ENCODE measurements at regions not wholly inside any gene's neighbourhood (a gene's known extent, or its start where the extent isn't known, plus 50 kb on each side); places are given as distances from the start of the nearest gene placed in this dataset.

DNA sequence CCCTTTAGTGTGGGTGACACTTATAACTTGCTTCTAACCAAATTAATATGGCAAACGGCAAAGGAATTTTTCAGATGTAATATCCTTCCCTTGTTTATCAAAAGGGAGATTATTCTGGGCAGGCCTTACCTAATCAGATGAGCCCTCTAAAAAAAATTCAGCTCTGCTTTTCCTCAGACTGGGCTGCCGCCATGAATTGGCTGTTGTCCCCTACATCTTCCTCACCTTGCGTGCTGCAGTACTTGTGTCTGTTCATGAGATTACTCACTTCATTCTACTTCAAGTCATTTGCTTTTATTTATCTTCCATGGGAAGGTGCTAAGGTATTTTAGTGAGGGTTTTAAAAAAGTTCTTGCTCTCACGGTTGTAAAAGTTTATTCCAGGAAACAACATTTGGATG lies 705.5 kb downstream of the KCNT2 start:
- Histone ChIP-seq H3K9me3 (ENCODE audit: control insufficient read depth, insufficient read depth, low read length) (no peaks in the 10 kb centered on the region), H3K36me3 (ENCODE audit: insufficient read depth, low read length) (no peaks in the 10 kb centered on the region), H3K4me1 (ENCODE audit: insufficient read depth, low read length) (no peaks in the 10 kb centered on the region), H3K9ac (ENCODE audit: low read depth, low read length) (no peak overlapping the region)

DNA sequence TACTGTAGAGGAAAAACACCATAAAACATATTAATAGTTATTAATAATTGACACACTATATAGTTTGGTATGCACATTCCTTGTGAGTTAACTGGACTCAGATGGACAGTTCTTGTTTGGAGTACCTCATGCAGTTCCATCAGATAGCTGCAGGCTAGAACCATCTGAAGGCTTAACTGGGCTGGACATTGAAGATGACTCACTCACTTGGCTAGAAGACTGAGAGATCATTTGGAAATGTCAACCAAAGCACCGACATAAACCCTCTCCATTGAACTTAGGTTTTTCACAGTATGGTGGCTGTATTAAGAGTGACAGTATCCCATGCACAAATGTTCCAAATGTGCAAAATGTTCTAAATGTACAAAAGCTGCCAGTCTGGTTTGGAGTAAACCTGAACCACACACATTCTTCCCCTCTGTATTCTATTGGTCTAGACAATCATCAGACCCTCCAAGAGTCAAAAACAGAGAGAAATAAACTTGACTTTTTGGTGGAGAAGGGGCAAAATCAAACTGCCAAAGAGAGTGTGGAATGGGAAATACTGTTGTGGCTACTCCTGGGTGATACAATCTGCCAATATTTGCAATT lies 708.4 kb downstream of the KCNT2 start:
- no peaks in the 10 kb centered on the region for H3K36me3 ChIP-seq (ENCODE audit: insufficient read depth, low read length)
- H3K9me3 ChIP-seq (ENCODE audit: control insufficient read depth, insufficient read depth, low read length): no peaks in the 10 kb centered on the region
- no peak overlapping the region for H3K9ac ChIP-seq (ENCODE audit: low read depth, low read length)
- no peaks in the 10 kb centered on the region; the same call in 1 of the 2 replicates for H3K4me1 ChIP-seq (ENCODE audit: insufficient read depth, low read length)

DNA sequence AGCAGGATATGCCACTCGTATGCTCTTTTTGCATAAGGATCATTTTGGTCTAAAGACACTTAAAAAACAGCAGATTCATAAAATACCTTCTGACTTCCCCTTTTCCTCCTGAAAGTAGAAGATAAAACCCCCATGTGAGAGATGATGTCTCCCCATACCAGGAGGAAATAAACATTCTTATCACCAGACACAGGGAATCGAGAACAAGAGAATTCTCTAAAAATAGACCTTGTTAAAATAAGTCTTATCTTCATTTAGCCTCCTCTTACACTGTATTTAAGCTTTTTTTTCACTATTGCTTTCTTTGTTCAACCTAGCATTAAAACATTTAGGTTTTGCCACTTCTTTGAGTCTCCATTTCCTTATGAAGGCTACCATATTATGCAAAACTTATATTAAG lies 709.3 kb downstream of the KCNT2 start:
- Histone ChIP-seq H3K36me3 (ENCODE audit: insufficient read depth, low read length) (no peaks in the 10 kb centered on the region), H3K9me3 (ENCODE audit: control insufficient read depth, insufficient read depth, low read length) (no peaks in the 10 kb centered on the region), H3K4me1 (ENCODE audit: insufficient read depth, low read length) (no peaks in the 10 kb centered on the region; the same call in 1 of the 2 replicates), H3K9ac (ENCODE audit: low read depth, low read length) (no peak overlapping the region)

DNA sequence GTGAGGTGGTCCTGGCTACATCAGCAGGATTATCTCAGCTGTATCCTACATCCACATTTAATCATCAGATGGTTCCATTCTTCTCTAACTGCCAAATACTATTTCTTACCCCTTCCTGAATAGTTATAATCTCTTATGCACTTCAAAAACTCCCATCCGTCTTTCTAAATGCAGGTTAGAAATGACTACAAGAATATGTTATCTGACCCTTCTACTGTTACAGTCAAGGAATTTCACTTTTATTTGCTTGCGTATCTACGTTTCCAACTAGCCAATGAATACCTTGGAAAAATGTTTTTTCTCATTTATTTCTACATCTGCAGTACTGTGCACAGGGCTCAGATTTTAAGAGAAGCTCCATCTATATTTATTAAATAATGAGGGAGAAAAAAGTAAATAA lies 709.9 kb downstream of the KCNT2 start:
- Histone ChIP-seq H3K9me3 (ENCODE audit: control insufficient read depth, insufficient read depth, low read length) (no peaks in the 10 kb centered on the region), H3K4me1 (ENCODE audit: insufficient read depth, low read length) (no peaks in the 10 kb centered on the region; the same call in 1 of the 2 replicates), H3K9ac (ENCODE audit: low read depth, low read length) (no peak overlapping the region), H3K36me3 (ENCODE audit: insufficient read depth, low read length) (no peaks in the 10 kb centered on the region)

DNA sequence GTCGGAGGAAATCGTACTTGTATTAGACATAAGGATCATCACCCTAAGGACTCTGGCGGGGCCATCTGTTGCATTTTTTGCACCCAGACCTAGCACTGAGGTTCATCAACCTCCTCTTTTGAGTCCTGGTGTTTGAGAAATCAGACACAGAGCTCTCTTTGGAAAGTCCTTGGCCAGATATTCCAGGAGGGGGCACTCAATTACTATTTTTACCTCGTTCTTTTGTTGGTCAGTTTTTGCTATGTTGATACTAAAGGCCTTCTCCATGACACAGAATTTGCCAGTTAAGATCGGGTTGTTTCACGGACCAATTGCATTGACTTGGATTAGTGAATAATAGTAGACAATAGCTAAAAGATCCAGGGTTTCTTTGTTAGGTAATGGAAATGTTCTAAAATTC lies 711.2 kb downstream of the KCNT2 start:
- H3K9me3 ChIP-seq (ENCODE audit: control insufficient read depth, insufficient read depth, low read length): no peaks in the 10 kb centered on the region
- no peak overlapping the region for H3K9ac ChIP-seq (ENCODE audit: low read depth, low read length)
- H3K36me3 ChIP-seq (ENCODE audit: insufficient read depth, low read length): no peaks in the 10 kb centered on the region
- no peaks in the 10 kb centered on the region; the same call in 1 of the 2 replicates for H3K4me1 ChIP-seq (ENCODE audit: insufficient read depth, low read length)

DNA sequence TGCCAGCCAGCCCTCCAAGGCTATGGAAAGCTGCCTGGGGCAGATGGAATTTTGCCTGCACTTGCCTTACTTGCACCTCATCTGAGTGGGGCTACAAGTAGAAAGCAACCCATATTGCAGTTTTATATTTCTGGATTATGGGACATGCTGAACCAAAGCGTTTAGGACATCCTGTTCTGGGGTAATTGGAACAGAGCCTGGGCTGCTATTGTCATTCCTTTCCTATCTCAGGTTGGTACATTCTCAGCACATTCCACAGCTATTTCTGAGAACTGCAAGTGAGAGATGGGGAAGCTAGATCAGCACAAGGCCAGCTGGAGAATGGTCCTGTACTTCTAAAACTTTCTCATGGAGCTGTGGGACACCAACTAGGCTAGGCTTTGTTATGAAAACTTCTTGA lies 713.8 kb downstream of the KCNT2 start:
- Histone ChIP-seq H3K9me3 (ENCODE audit: control insufficient read depth, insufficient read depth, low read length) (no peaks in the 10 kb centered on the region), H3K9ac (ENCODE audit: low read depth, low read length) (no peak overlapping the region), H3K4me1 (ENCODE audit: insufficient read depth, low read length) (no peaks in the 10 kb centered on the region; the same call in 1 of the 2 replicates), H3K36me3 (ENCODE audit: insufficient read depth, low read length) (no peaks in the 10 kb centered on the region)

DNA sequence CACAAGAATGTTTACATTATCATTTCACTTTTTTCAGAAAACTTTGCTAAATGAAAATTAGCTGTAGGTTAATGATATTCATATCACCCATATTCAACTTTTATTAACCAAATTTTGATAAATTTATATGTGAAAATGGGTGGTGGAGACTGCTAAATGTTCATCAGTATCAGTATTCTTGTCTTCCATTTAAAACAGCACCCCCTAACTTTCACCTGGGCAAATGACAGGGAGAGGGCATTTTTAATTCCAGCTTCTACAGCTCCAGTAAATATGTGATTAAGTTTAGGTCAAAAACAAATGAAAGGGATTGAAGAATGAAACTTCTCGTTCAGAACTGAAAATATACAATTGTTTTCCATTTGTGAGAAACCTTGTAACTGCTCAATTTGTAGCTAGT lies 722.2 kb downstream of the KCNT2 start:
- Histone ChIP-seq H3K9ac (ENCODE audit: low read depth, low read length) (no peak overlapping the region), H3K4me1 (ENCODE audit: insufficient read depth, low read length) (no peaks in the 10 kb centered on the region)

DNA sequence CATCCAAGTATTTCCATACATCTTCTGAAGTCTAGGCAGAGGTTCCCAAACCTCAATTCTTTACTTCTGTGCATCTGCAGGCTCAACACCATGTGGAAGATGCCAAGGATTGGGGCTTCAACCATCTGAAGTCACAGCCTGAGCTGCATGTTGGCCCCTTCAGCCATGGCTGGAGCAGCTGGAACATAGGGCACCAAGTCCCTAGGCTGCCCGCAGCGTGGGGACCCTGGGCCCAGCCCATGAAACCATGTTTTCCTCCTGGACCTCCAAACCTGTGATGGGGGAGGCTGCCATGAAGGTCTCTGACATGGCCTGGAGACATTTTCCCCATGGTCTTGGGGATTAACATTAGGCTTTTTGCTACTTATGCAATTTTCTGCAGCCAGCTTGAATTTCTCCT lies 729.8 kb downstream of the KCNT2 start:
- peaks cover 1% of the 10 kb centered on the region; the same call in 1 of the 2 replicates for H3K9me3 ChIP-seq (ENCODE audit: control insufficient read depth, insufficient read depth, low read length)
- no peak overlapping the region for H3K9ac ChIP-seq (ENCODE audit: low read depth, low read length)
- H3K4me1 ChIP-seq (ENCODE audit: insufficient read depth, low read length): no peaks in the 10 kb centered on the region
- H3K36me3 ChIP-seq (ENCODE audit: insufficient read depth, low read length): no peaks in the 10 kb centered on the region

More for the DNA sequence above, 722.2 kb downstream of the KCNT2 start:
- Histone ChIP-seq H3K9me3 (ENCODE audit: control insufficient read depth, insufficient read depth, low read length) (peaks cover 2% of the 10 kb centered on the region; the same call in 1 of the 2 replicates), H3K36me3 (ENCODE audit: insufficient read depth, low read length) (no peaks in the 10 kb centered on the region)

DNA sequence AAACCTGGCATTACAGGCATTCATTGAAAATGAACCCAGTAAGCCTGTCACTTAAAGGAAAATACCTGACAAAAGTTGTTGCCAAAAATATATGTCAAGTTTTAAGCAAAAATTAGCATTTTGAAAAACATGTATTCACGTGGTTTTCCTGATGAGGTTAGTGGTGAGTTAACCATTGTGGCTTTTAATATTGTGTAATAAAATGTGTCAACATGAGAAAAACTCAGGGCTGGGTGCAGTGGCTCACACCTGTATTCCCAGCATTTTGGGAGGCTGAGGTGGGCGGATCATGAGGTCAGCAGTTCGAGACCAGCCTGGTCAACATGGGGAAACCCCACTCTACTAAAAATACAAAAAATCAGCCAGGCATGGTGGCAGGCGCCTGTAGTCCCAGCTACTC lies 731.4 kb downstream of the KCNT2 start:
- no peaks in the 10 kb centered on the region for H3K4me1 ChIP-seq (ENCODE audit: insufficient read depth, low read length)
- no peak overlapping the region for H3K9ac ChIP-seq (ENCODE audit: low read depth, low read length)
- no peaks in the 10 kb centered on the region for H3K36me3 ChIP-seq (ENCODE audit: insufficient read depth, low read length)
- H3K9me3 ChIP-seq (ENCODE audit: control insufficient read depth, insufficient read depth, low read length): no peaks in the 10 kb centered on the region; the same call in 1 of the 2 replicates

DNA sequence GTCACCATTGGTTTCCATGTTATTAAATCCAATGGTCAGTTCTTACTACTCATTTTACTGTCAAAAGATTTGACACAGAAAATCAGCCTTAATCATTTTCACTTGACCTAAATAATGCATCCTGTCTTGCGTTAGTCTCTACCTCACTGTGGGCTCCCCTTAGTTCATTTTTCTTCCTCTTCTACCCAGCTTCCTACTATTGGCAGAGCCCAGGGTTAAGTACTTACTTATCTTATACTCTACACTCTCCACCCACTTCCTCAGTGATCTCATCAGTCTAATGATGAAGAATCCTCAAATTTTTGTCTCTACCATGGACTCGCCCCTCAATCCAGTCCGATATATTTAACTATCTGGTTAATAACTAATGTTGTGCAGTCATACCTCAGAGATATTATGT lies 735.9 kb downstream of the KCNT2 start:
- H3K9ac ChIP-seq (ENCODE audit: low read depth, low read length): no peak overlapping the region
- H3K4me1 ChIP-seq (ENCODE audit: insufficient read depth, low read length): no peaks in the 10 kb centered on the region
- no peaks in the 10 kb centered on the region for H3K9me3 ChIP-seq (ENCODE audit: control insufficient read depth, insufficient read depth, low read length)

DNA sequence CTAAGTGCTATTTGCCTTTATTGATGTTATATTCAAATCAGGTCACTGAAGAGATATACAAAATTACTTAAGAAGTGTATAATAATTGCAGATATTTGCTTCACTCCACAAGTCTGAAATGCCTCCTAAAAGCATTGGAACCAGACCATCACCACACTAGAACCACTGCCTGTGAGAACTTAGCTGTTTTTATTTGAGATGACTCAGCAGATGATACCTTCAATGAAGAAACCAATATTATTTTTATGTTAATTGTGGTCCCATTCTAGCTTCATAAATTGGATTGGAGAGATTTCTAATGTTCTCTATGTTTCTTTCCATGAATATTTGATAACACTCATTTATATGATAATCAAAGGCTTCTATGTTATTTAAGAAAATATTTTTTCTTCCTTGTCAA lies 740.6 kb downstream of the KCNT2 start:
- Histone ChIP-seq H3K36me3 (ENCODE audit: insufficient read depth, low read length) (no peaks in the 10 kb centered on the region), H3K9ac (ENCODE audit: low read depth, low read length) (no peak overlapping the region), H3K9me3 (ENCODE audit: control insufficient read depth, insufficient read depth, low read length) (no peaks in the 10 kb centered on the region), H3K4me1 (ENCODE audit: insufficient read depth, low read length) (peaks cover 7% of the 10 kb centered on the region; the same call in 1 of the 2 replicates)

More for the DNA sequence above, 735.9 kb downstream of the KCNT2 start:
- no peaks in the 10 kb centered on the region for H3K36me3 ChIP-seq (ENCODE audit: insufficient read depth, low read length)

DNA sequence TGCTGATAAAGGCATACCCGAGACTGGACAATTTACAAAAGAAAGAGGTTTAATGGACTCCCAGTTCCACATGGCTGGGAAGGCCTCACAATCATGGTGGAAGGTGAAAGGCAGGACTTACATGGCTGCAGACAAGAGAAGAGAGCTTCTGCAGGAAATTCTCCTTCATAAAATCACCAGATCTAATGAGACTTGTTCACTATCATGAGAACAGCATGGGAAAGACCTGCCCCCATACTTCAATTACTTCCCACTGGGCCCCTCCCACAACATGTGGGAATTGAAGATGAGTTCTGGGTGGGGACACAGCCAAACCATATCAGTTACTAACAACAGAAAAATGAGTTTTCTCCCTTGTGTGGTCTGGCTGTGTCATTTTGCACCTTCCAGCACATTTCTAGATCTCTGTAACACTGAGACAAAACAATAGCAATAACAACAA lies 741.4 kb downstream of the KCNT2 start:
- H3K4me1 ChIP-seq (ENCODE audit: insufficient read depth, low read length): peaks cover 7% of the 10 kb centered on the region; the same call in 1 of the 2 replicates
- H3K9me3 ChIP-seq (ENCODE audit: control insufficient read depth, insufficient read depth, low read length): no peaks in the 10 kb centered on the region
- H3K36me3 ChIP-seq (ENCODE audit: insufficient read depth, low read length): no peaks in the 10 kb centered on the region
- no peak overlapping the region for H3K9ac ChIP-seq (ENCODE audit: low read depth, low read length)

DNA sequence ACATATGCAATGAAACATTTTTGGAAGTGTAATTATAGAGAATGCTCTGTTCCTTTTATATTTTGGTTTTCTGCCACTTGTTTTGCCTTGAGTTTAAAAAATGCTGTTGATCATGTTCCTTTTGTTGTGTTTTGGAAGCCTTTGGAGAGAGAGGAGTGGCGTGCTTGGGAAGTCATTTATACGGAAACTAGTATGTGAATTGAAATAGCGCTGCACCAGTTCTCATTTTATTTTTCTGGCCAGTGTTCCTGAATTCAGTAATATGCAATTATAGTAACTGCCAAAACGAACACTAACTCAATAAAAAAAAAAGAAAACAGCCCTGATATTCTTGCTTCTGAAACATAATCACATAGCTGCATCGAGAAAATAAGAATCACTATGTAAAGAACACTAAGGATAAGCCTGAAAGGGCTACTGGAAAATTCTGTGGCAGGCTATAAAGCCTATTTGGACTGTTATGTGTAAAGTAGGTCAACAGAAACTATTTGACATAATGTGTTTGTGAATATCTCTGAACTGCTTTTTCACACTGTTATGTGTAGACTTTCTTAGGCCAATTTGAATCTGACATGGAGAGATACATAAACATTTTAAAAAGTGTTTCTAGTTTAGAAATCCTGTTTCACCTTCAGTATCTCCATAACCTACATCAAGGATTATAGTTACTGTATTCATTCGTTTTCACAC lies 742.0 kb downstream of the KCNT2 start:
- peaks cover 7% of the 10 kb centered on the region; the same call in 1 of the 2 replicates for H3K4me1 ChIP-seq (ENCODE audit: insufficient read depth, low read length)
- no peaks in the 10 kb centered on the region for H3K36me3 ChIP-seq (ENCODE audit: insufficient read depth, low read length)
- H3K9me3 ChIP-seq (ENCODE audit: control insufficient read depth, insufficient read depth, low read length): no peaks in the 10 kb centered on the region
- no peak overlapping the region for H3K9ac ChIP-seq (ENCODE audit: low read depth, low read length)

DNA sequence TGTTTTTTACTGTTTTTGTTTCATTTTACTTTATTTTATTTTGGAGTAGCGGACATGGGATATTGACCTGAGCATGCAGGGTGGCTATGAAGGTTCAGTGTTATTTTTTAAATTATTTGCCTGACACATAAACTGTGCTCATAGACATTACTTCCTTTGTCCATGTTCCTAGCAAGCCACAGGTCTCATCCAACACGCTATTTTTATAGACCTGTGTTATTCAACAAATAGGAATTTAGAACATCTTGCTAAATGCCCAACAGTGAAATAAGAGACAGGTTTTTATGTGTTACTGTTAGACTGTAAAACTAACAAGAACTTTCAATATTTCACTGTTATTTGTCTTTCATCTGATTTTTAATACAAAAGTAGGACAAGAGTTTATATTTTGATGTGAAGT lies 756.4 kb downstream of the KCNT2 start:
- H3K9ac ChIP-seq (ENCODE audit: low read depth, low read length): peak overlapping the region; percentile 22; the same call in 1 of the 2 replicates
- H3K9me3 ChIP-seq (ENCODE audit: control insufficient read depth, insufficient read depth, low read length): no peaks in the 10 kb centered on the region
- H3K4me1 ChIP-seq (ENCODE audit: insufficient read depth, low read length): peaks cover 59% of the 10 kb centered on the region
- H3K36me3 ChIP-seq (ENCODE audit: insufficient read depth, low read length): no peaks in the 10 kb centered on the region

DNA sequence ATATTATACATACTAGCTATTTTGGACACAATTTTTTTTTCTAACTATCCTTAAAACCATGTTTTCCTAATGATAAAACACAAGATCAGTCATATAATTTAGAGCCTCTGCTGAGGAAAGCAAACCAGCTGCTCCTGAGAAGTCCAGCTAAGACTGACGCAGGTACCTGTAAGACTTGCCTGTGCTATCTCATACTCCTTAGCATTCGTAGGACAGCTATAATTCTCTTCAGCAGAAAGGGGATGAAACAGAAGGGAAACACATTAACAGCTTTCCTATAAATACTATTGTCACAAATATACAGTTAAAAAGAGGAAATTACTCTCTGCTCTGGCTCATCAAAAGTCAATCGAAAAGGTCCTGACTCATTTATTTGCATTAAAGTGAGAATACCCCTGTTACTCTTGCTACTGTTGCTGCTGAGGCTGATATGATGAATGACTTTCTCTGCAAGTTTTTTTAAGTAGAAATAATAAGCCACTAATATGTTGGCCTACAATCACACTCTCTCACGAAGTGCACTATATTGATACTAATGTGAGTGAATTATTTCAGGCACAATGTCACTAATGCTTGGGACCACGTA lies 757.1 kb downstream of the KCNT2 start:
- H3K9me3 ChIP-seq (ENCODE audit: control insufficient read depth, insufficient read depth, low read length): no peaks in the 10 kb centered on the region
- H3K36me3 ChIP-seq (ENCODE audit: insufficient read depth, low read length): no peaks in the 10 kb centered on the region
- H3K9ac ChIP-seq (ENCODE audit: low read depth, low read length): peak overlapping the region; percentile 36; the same call in 1 of the 2 replicates
- H3K4me1 ChIP-seq (ENCODE audit: insufficient read depth, low read length): peaks cover 59% of the 10 kb centered on the region
